HG03039 (cell line): ENCODE measurements at regions not wholly inside any gene's neighbourhood (a gene's known extent, or its start where the extent isn't known, plus 50 kb on each side); places are given as distances from the start of the nearest gene placed in this dataset.
"Not testable (repeated sequence)": the region's sequence is repeated elsewhere in the genome, so short reads cannot be mapped to it uniquely, and the experiment has no call there.

ENCODE experiments used
- ATAC-seq: cut with Tn5 transposase; IDR thresholded peaks from one replicate; pipeline ENCODE4 v1.9.1; 2021; ENCODE audit warnings: mild to moderate bottlenecking, moderate library complexity; ENCODE audit not compliant: unreplicated experiment

DNA sequence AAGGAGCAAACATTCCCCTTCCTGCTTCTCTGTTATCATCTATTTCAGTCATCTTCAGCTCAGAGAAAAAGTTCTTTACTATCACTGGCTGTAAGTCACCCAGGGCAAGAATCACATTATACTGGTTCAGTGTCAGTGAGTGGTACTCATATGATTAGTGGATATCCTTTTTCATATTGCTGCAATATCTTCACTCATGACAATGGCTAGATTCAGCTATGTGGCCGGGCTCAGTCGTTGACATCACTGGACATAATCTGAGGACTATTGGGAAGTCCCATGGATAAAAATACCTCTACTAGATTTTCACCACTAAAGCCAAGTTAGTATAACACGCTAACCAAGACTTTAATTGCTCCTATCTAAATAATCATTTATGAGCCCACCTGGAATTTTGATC is 91.3 kb upstream of the UBE2E2 start:
- ATAC-seq: no peak

DNA sequence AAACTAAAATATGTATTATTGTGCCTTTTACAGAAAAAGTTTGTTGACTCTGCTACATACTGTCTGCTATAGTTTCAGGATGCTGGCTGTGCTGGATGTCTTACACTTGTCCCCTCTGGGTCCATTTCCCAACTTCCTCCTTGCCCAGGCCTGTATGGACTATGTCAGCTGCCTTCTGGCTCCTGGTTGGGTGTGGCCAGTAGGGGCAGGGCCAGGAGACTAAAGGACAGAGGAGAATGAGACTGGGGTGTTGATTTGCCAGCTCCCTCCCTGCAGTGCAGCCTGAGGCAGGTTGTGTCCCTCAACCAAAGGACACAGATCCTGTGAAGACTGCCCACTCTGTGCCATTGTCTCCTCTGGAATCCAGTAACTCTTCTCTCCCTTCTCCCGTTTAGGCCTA is 90.6 kb upstream of the UBE2E2 start:
- no peak for ATAC-seq

DNA sequence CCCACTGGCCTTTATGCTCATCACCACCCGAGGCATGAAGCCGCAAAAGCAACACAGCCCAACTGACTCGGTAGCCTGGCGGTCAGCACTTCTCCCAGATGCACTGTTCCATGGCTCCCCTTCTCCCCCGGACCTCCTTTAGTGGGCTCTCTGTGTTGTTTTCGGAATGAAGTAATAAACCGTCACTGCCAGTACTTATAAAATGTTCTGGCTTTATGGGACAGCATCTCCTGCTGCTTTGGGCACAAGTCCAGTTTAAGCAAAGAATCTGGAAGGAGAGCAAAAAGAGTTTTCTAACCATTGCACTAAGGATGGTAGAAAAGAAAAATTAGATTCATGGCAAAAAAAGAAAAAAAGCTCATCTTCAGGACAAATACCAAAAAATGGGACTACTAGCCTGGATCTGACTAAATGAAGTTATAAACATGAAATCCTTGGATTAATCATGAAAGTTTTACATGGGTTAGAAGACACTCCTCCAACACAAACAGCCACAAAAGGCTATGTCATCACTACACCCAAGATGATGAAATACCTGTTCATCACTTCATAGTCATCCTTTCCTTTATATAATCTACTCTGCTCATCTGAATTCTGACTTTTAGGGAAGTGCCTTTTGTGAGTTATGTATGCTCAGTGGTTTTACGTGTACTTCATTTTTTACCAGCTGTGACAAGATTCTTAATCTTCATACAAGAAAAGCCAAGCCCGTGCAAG is 89.5 kb upstream of the UBE2E2 start:
- ATAC-seq: no peak

DNA sequence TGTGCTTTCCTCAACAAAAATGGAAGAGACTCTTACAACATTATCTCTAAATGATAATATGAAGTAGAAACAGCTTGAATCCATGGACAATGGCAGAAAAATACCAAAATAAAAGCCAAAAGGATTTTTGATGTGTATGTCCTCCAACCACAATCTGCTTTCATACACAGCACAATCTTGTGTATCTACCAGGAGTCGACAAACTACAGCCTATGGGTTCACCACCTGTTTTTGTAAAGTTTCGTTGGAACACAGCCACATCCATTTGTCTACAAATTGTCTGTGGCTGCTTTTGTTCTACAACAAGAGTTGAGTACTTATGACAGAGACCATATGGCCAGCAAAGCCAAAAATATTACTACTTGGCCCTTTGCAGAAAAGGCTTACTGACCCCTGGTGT is 88.7 kb upstream of the UBE2E2 start:
- ATAC-seq: no peak

DNA sequence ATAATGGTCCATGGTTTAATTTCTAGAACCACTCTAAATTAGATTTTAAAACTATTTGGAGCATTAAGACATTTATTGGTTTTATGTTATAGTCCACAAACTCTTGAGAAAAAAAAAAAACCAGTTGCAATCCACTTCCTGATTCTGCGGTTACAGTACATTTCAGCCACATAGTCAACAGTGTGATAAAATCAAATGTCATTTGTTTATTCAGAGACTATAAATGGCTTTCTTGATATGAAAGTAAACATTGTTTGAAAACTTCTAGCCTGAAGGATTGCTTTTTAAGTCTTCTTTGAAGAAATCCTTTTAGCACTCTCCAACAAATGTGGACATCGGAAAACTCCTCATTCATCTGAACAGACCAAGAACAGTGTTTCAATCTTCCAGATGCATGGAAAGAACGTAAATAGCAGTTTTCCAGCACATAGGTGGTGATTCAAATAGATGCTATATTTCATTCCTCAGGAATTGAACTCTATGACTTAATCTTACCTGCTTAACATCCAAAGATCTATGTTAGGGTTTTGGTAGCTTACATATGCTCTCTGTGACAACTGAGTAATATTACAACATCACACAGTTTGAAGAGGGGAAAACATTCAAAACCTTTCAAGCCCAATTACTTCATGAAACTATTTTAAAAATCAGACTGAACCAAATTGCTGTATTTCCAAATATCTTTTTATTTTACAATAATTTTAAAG is 87.8 kb upstream of the UBE2E2 start:
- ATAC-seq: no peak

- ATAC-seq: no peak
These were observed 86.9 kb upstream of the UBE2E2 start for GRCh38 chr3:23116081-23116837.

DNA sequence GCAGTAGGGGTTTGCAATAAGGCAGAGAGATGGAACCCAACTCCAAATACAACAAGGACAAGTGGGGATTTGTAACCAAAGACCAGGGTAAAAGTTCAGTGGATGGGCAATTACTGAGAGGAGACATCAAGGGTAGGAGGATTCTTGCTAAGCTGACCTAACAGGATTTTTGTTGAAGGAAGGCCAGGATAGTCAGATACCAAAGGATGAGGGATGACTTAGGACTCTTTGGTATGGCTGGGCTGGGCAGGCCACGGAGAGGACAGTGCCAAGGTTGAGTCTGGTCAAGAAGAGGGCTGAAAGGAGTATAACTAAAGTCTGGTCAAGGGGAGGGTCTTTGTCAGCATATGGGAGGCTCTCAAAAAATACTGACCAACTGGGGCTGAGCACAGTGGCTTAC is 85.3 kb upstream of the UBE2E2 start:
- ATAC-seq: no peak

DNA sequence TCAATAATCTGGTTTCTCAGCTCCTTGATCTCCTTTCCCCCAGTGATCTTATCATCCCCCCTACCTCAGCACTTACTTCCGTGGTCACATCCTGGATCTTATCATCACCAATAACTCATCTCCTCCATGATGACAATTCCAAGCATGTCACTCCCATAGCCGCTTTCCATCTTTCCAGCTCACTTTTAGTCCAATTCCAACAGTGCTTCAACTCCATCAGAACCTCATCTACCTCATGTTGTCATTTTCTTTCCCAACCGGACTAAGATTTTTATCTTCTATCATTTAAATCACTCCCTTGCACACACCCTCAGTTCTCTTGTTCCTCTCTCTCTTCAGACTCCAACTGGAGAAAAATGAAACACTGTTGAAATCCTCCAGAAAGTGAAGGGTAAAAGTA is 75.9 kb upstream of the UBE2E2 start:
- no peak for ATAC-seq

DNA sequence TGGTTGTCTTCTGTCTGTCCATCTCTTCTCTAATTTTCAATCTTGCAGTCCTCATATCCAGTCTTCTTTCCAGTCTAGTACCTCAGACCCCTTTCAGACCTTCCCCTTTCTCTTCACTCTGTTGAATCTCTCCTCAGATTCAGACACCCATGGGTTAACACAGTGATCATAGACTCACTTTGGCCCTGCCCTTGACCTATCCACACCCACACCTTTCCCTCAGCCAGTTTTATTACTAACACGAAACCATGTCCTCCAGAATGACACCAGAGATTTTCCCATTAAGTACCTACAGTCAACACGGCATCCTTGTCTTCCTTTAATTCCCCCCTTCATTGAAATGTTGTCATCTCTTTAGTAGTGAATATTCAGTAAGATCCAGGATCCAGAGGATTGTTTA is 74.5 kb upstream of the UBE2E2 start:
- ATAC-seq: no peak

DNA sequence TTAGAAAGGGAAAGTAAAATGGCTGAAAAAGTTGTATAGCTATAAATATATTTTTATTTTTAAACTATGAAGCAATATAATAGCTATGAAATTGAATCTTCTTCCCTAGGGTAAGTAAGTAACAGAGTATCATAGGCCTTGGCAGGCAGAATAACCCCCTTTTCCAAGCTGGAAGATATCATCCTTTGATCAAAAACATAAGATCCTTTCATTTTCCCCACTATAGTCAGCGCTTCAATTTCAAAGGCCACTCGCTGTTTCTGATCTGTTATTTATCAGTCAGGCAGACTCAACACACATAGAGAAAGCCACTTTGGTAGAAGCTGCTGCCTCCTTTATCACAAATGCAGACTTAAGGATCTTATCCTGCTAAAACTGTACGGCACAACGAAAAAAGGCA is 74.0 kb upstream of the UBE2E2 start:
- no peak for ATAC-seq

- no peak for ATAC-seq
These were observed 73.3 kb upstream of the UBE2E2 start for GRCh38 chr3:23129817-23130216.

GRCh38 chr3:23130406-23130805 is 72.7 kb upstream of the UBE2E2 start:
- ATAC-seq: no peak

DNA sequence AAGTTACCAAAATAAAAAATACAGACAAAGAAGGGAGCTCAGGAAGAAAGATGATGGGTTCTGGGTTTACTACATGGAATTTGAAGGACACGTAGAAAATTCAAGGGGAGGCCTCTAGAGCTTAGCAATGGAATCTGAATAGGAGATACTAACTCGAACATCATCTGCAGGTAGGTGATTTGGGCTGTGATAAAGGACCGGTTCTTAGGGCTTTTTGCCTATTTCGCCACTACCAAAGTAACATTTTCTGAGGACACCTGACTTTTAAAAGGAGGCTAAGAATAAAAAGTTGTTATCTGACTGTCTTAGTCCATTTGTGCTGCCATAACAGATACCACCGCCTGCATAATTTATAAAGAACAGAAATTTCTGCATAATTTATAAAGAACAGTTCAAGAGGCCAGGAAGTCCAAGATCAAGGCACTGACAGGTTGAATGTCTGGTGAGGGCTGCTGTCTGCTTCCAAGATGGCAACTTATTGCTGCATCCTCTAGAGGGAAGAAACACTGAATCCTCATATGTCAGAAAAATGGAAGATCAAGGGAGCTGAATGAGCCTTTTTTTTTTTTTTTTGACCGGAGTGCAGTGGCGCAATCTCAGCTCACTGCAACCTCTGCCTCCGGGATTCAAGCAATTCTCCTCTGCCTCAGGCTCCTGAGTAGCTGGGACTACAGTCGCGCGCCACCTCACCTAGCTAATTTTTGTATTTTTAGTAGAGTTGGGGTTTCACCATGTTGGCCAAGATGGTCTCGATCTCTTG is 67.9 kb upstream of the UBE2E2 start:
- no peak for ATAC-seq

GRCh38 chr3:23136054-23136453 is 67.1 kb upstream of the UBE2E2 start:
- ATAC-seq: no peak

- ATAC-seq: not testable (repeated sequence)
These were observed 59.1 kb upstream of the UBE2E2 start for GRCh38 chr3:23144051-23144450.

GRCh38 chr3:23146163-23146562 is 57.0 kb upstream of the UBE2E2 start:
- no peak for ATAC-seq

- ATAC-seq: no peak
These were observed 50.1 kb upstream of the UBE2E2 start for GRCh38 chr3:23152989-23153388.
